ENCODE measurements at regions not wholly inside any gene's neighbourhood (a gene's known extent, or its start where the extent isn't known, plus 50 kb on each side); places are given as distances from the start of the nearest gene placed in this dataset.

GRCh38 chr6:95143408-95144180, 433.7 kb upstream of the MANEA start:
- no peak for DNase-seq

GRCh38 chr6:95145457-95145856, 431.9 kb upstream of the MANEA start:
- DNase-seq: no peak

- DNase-seq: no peak
Measured at GRCh38 chr6:95159557-95159956, 417.8 kb upstream of the MANEA start.

GRCh38 chr6:95169775-95170174, 407.6 kb upstream of the MANEA start:
- no peak for DNase-seq

GRCh38 chr6:95175927-95176675, 401.2 kb upstream of the MANEA start:
- no peak for DNase-seq

GRCh38 chr6:95185874-95186273, 391.5 kb upstream of the MANEA start:
- no peak for DNase-seq

GRCh38 chr6:95186710-95187109, 390.6 kb upstream of the MANEA start:
- no peak for DNase-seq

- no peak for DNase-seq
Measured at GRCh38 chr6:95197590-95197989, 379.7 kb upstream of the MANEA start.

GRCh38 chr6:95203153-95203754, 374.1 kb upstream of the MANEA start:
- peak; percentile 56 for DNase-seq

GRCh38 chr6:95204178-95204577, 373.2 kb upstream of the MANEA start:
- no peak for DNase-seq

GRCh38 chr6:95208621-95209020, 368.7 kb upstream of the MANEA start:
- DNase-seq: no peak

- DNase-seq: no peak
Measured at GRCh38 chr6:95209074-95209473, 368.3 kb upstream of the MANEA start.

- no peak for DNase-seq
Measured at GRCh38 chr6:95216555-95216954, 360.8 kb upstream of the MANEA start.

GRCh38 chr6:95227351-95227750, 350.0 kb upstream of the MANEA start:
- no peak for DNase-seq

- no peak for DNase-seq
Measured at GRCh38 chr6:95228636-95229035, 348.7 kb upstream of the MANEA start.

- DNase-seq: no peak
Measured at GRCh38 chr6:95230071-95230740, 347.1 kb upstream of the MANEA start.

- DNase-seq: no peak
Measured at GRCh38 chr6:95231416-95231815, 345.9 kb upstream of the MANEA start.

- DNase-seq: no peak
Measured at GRCh38 chr6:95232446-95232845, 344.9 kb upstream of the MANEA start.

- DNase-seq: no peak
Measured at GRCh38 chr6:95233879-95234278, 343.5 kb upstream of the MANEA start.

GRCh38 chr6:95240514-95240913, 336.8 kb upstream of the MANEA start:
- DNase-seq: no peak

- DNase-seq: no peak
Measured at GRCh38 chr6:95242560-95242959, 334.8 kb upstream of the MANEA start.

GRCh38 chr6:95243053-95243452, 334.3 kb upstream of the MANEA start:
- no peak for DNase-seq

- no peak for DNase-seq
Measured at GRCh38 chr6:95244751-95245150, 332.6 kb upstream of the MANEA start.

Data from hematopoietic multipotent progenitor cell treated with erythropoietin and hydrocortisone succinate and interleukin-3 and kit ligand, for 8 days (in vitro differentiated cells).